ENCODE measurements at regions not wholly inside any gene's neighbourhood (a gene's known extent, or its start where the extent isn't known, plus 50 kb on each side); places are given as distances from the start of the nearest gene placed in this dataset.

- TF ChIP-seq CTCF (IDR thresholded peaks at IDR 0.05), result no peak
- TF ChIP-seq POLR2A (IDR thresholded peaks at IDR 0.05), result no peak
These were observed 342.2 kb upstream of the ROPN1 start for GRCh38 chr3:124333931-124334640.

All from Peyer's patch (tissue), 4 donors.